ENCODE measurements at regions not wholly inside any gene's neighbourhood (a gene's known extent, or its start where the extent isn't known, plus 50 kb on each side); places are given as distances from the start of the nearest gene placed in this dataset.

- POLR2A ChIA-PET = no interaction called here
- DNase-seq (ENCODE audit: low read depth, low spot score) = no peak
- Histone ChIP-seq H3K4me3 (ENCODE audit: low read depth, low read length) (no peak overlapping the region), H3K27ac (ENCODE audit: low read depth, low read length) (no peak overlapping the region), H3K9me3 (ENCODE audit: control insufficient read depth, insufficient read depth, low read length) (no peaks in the 10 kb centered on the region), H3K27me3 (ENCODE audit: control insufficient read depth, insufficient read depth, low read length) (peaks cover 14% of the 10 kb centered on the region)
- TF ChIP-seq CTCF (IDR thresholded peaks at IDR 0.05; ENCODE audit: low read depth, low read length) = no peak
- CTCF ChIA-PET = no interaction called here
These were observed 195.5 kb downstream of the ANAPC1 start for GRCh38 chr2:111688482-111688881.

- no peak for DNase-seq (ENCODE audit: low read depth, low spot score)
- Histone ChIP-seq H3K27ac (ENCODE audit: low read depth, low read length) (no peak overlapping the region), H3K27me3 (ENCODE audit: control insufficient read depth, insufficient read depth, low read length) (peaks cover 14% of the 10 kb centered on the region), H3K4me3 (ENCODE audit: low read depth, low read length) (no peak overlapping the region), H3K9me3 (ENCODE audit: control insufficient read depth, insufficient read depth, low read length) (no peaks in the 10 kb centered on the region)
- ChIA-PET POLR2A (no interaction called here), CTCF (no interaction called here)
- no peak for TF ChIP-seq CTCF (IDR thresholded peaks at IDR 0.05; ENCODE audit: low read depth, low read length)
These were observed 194.8 kb downstream of the ANAPC1 start for GRCh38 chr2:111689174-111689573.

GRCh38 chr2:111689941-111690340 lies 194.1 kb downstream of the ANAPC1 start:
- ChIA-PET CTCF (no interaction called here), POLR2A (no interaction called here)
- peaks cover 2% of the 10 kb centered on the region; the same call in 1 of the 2 replicates for H3K9me3 ChIP-seq (ENCODE audit: control insufficient read depth, insufficient read depth, low read length)
- TF ChIP-seq CTCF (IDR thresholded peaks at IDR 0.05; ENCODE audit: low read depth, low read length) = no peak
- H3K4me3 ChIP-seq (ENCODE audit: low read depth, low read length) = no peak overlapping the region
- no peak for DNase-seq (ENCODE audit: low read depth, low spot score)
- peaks cover 14% of the 10 kb centered on the region for H3K27me3 ChIP-seq (ENCODE audit: control insufficient read depth, insufficient read depth, low read length)
- no peak overlapping the region for H3K27ac ChIP-seq (ENCODE audit: low read depth, low read length)

GRCh38 chr2:111691164-111691875 lies 192.7 kb downstream of the ANAPC1 start:
- ChIA-PET CTCF (interaction anchor here (1.3 kb wide), 1 partner anchor 13 kb away, joined by 6 read pairs; no protein-coding TSS in a partner anchor), POLR2A (no interaction called here)
- no peak for TF ChIP-seq CTCF (IDR thresholded peaks at IDR 0.05; ENCODE audit: low read depth, low read length)

GRCh38 chr2:111692311-111692710 lies 191.7 kb downstream of the ANAPC1 start:
- Histone ChIP-seq H3K27me3 (ENCODE audit: control insufficient read depth, insufficient read depth, low read length) (peaks cover 14% of the 10 kb centered on the region), H3K9me3 (ENCODE audit: control insufficient read depth, insufficient read depth, low read length) (peaks cover 5% of the 10 kb centered on the region; the same call in 1 of the 2 replicates), H3K27ac (ENCODE audit: low read depth, low read length) (no peak overlapping the region), H3K4me3 (ENCODE audit: low read depth, low read length) (no peak overlapping the region)
- CTCF ChIA-PET = interaction anchor here (0.6 to 1.3 kb wide), 3 partner anchors 12 to 568 kb away, joined by 3 to 6 read pairs (median 3); no protein-coding TSS in a partner anchor
- TF ChIP-seq CTCF (IDR thresholded peaks at IDR 0.05; ENCODE audit: low read depth, low read length) = peak; percentile 26; the same call in 1 of the 2 replicates
- no peak for DNase-seq (ENCODE audit: low read depth, low spot score)
- POLR2A ChIA-PET = no interaction called here

More at GRCh38 chr2:111691164-111691875, 192.7 kb downstream of the ANAPC1 start:
- H3K4me3 ChIP-seq (ENCODE audit: low read depth, low read length) = no peak overlapping the region
- no peak for DNase-seq (ENCODE audit: low read depth, low spot score)
- H3K27ac ChIP-seq (ENCODE audit: low read depth, low read length) = no peak overlapping the region
- peaks cover 14% of the 10 kb centered on the region for H3K27me3 ChIP-seq (ENCODE audit: control insufficient read depth, insufficient read depth, low read length)
- H3K9me3 ChIP-seq (ENCODE audit: control insufficient read depth, insufficient read depth, low read length) = peaks cover 5% of the 10 kb centered on the region; the same call in 1 of the 2 replicates
